ENCODE measurements at regions not wholly inside any gene's neighbourhood (a gene's known extent, or its start where the extent isn't known, plus 50 kb on each side); places are given as distances from the start of the nearest gene placed in this dataset.

- TF ChIP-seq CTCF (conservative IDR thresholded peaks at IDR 0.05) = no peak
- H3K27ac ChIP-seq = no peak overlapping the region
These were observed 160.4 kb upstream of the DCN start for GRCh38 chr12:91343010-91343409.

DNA sequence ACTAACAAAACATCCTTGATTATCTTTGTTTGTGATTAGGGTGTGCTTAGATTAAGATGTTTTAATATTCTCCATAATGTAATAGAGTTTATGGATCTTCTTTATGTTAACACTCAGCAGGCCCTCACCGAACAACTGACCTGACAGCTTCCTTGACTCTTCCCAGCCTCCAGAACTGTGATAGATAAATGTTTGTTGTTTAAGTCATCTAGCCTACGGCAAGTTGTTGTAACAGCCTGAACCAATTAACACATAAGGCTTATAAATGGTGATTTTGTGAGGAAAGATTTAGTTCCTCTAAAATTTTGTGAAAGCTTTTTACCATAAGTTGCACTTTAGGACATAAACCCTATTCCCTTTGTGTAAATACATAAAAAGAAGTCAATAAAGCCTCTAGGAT, 156.5 kb upstream of the DCN start:
- no peak for TF ChIP-seq CTCF (conservative IDR thresholded peaks at IDR 0.05)
- no peak overlapping the region for H3K27ac ChIP-seq

DNA sequence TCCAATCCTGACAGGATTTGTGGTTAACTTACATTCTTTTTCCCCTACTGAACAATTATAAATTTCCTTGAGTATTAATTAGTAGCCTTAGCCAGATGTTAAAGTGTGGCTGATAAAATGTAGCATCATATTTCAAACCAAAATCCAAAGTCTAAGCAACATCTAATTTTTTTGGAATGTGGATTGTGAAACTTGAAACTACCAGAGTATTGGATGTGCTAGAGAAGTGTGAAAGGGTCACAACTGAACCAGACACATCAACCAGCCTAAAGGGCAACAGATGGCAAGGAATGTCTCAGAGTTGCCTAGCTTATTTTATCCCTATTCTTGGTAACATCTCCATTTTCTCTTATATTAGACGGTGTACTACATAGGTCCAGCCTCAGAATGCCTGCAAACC, 153.1 kb upstream of the DCN start:
- TF ChIP-seq CTCF (conservative IDR thresholded peaks at IDR 0.05) = no peak

DNA sequence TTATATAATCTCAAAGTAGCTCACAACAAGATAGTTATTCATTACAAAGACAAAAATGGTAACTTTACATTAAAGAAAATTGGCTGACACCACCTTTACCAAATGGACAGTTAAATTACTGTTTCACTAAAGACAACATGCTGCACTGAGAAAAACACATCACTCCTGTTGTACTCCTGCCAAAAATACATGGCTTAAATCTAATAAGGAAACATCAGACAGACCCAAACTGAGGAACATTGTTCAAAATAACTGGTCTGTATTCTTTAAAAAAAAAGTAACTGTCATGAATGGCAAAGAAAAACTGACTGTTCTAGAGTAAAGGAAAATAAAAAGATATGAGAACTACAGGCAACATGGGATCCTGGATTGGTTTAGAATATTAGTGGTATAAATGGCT, 151.3 kb upstream of the DCN start:
- no peak for TF ChIP-seq CTCF (conservative IDR thresholded peaks at IDR 0.05)
- H3K27ac ChIP-seq = no peak overlapping the region

More for the DNA sequence above, 153.1 kb upstream of the DCN start:
- H3K27ac ChIP-seq = no peak overlapping the region

GRCh38 chr12:91332302-91332701, 149.7 kb upstream of the DCN start:
- peak; percentile 35 for TF ChIP-seq CTCF (conservative IDR thresholded peaks at IDR 0.05)
- H3K27ac ChIP-seq = no peak overlapping the region

DNA sequence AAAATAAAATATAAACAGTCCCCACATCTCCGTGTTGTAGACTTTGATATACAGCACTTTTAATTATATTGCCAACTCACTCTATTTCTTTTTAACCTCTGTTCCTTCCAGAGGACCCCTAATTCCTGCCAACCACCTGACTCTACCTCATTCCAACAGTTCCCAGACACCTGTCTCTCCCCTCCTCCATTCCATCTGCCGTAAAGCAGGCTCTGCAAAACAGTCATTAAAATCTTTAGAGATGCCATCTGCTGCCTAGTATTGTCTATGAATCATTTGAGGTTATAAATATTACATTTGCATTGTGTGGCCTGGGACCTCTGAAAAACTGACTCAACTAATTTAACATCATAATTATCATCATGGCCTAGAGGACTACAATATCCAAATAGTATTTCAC, 148.8 kb upstream of the DCN start:
- TF ChIP-seq CTCF (conservative IDR thresholded peaks at IDR 0.05) = no peak

GRCh38 chr12:91328451-91328850, 145.8 kb upstream of the DCN start:
- TF ChIP-seq CTCF (conservative IDR thresholded peaks at IDR 0.05) = no peak
- H3K27ac ChIP-seq = no peak overlapping the region

More for the DNA sequence above, 148.8 kb upstream of the DCN start:
- H3K27ac ChIP-seq = no peak overlapping the region

DNA sequence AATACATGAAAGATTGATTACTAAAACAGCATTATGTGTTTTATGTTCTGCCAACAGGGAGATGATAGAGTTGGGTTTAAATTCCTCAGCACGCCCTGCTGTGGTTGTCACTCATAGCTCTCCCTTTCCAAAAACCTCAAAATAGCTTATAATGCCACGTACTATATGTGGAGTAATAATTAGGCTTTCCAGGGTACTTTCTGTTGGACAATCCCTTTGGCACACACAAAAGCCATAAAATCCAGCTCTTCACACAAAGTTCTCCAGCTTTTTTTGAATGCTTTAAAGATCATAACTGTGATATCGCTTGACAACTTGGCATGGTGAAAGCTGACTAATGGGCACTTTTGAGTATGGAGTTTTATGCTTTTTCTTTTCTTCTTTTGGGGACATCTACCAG, 145.3 kb upstream of the DCN start:
- TF ChIP-seq CTCF (conservative IDR thresholded peaks at IDR 0.05) = no peak
- H3K27ac ChIP-seq = no peak overlapping the region
